Liver (tissue), 8 donors: ENCODE measurements at regions not wholly inside any gene's neighbourhood (a gene's known extent, or its start where the extent isn't known, plus 50 kb on each side); places are given as distances from the start of the nearest gene placed in this dataset.

Experiments used
- DNase-seq: peaks from one replicate; pipeline ENCODE4 v3.0.0-alpha.2; 2017; ENCODE audit warnings: low spot score
- H3K27ac ChIP-seq, 2 donors: one replicate each; pipeline ENCODE4 v1.7.0; 2013; ENCODE audit warnings: inconsistent platforms in 2 of 2, low read length in 2 of 2, control low read depth in 1 of 2, low read depth in 1 of 2, mild to moderate bottlenecking in 1 of 2
- H3K27me3 ChIP-seq, 4 donors: one replicate each; pipeline versions ENCODE4 v1.6.1 to v1.7.0; 2013; ENCODE audit warnings: low read length in 3 of 4, inconsistent platforms in 1 of 4, mild to moderate bottlenecking in 1 of 4, moderate library complexity in 1 of 4; ENCODE audit not compliant: control insufficient read depth in 4 of 4, insufficient read depth in 4 of 4
- H3K36me3 ChIP-seq, 4 donors: one replicate each; pipeline versions ENCODE4 v1.6.1 to v1.7.0; 2013; ENCODE audit warnings: low read length in 3 of 4, mild to moderate bottlenecking in 3 of 4, low read depth in 1 of 4, moderate library complexity in 1 of 4; ENCODE audit not compliant: control insufficient read depth in 4 of 4, insufficient read depth in 3 of 4
- H3K4me1 ChIP-seq, 4 donors: one replicate each; pipeline versions ENCODE4 v1.6.1 to v1.7.0; 2013; ENCODE audit warnings: low read length in 3 of 4, mild to moderate bottlenecking in 3 of 4, moderate library complexity in 1 of 4; ENCODE audit not compliant: control insufficient read depth in 4 of 4, insufficient read depth in 4 of 4
- H3K4me3 ChIP-seq, 3 donors: one replicate each; pipeline versions ENCODE4 v1.6.1 to v1.7.0; 2013; ENCODE audit warnings: low read length in 3 of 3, control low read depth in 1 of 3, low read depth in 1 of 3, mild to moderate bottlenecking in 1 of 3
- H3K9ac ChIP-seq, 2 donors: one replicate each; pipeline ENCODE4 v1.7.0; 2013; ENCODE audit warnings: low read length in 2 of 2, mild to moderate bottlenecking in 2 of 2, moderate library complexity in 2 of 2, control low read depth in 1 of 2, low read depth in 1 of 2
- H3K9me3 ChIP-seq, 4 donors: one replicate each; pipeline versions ENCODE4 v1.6.1 to v1.7.0; 2013; ENCODE audit warnings: low read length in 3 of 4; ENCODE audit not compliant: control insufficient read depth in 4 of 4
- ATF3 ChIP-seq: IDR thresholded peaks from 2 replicates; pipeline ENCODE4 v1.6.1; 2016; ENCODE audit warnings: antibody characterized with exemption
- CTCF ChIP-seq: fragments of 150-350 bp; IDR thresholded peaks from 2 replicates; pipeline ENCODE4 v1.5.1; 2017; ENCODE audit warnings: improper control_type of control experiment, low read depth, low read length; ENCODE audit not compliant: missing input control
- EGR1 ChIP-seq, 2 donors: IDR thresholded peaks; 2 replicates each; pipeline ENCODE4 v1.6.1; 2016 to 2018; ENCODE audit warnings: antibody characterized with exemption in 2 of 2, low read depth in 2 of 2
- FOXA1 ChIP-seq: IDR thresholded peaks from 2 replicates; pipeline ENCODE4 v1.6.1; 2016; ENCODE audit warnings: antibody characterized with exemption
- FOXA2 ChIP-seq: IDR thresholded peaks from 2 replicates; pipeline ENCODE4 v1.6.1; 2016; ENCODE audit warnings: antibody characterized with exemption
- GABPA ChIP-seq, 2 donors: IDR thresholded peaks in 1 of 2; conservative IDR thresholded peaks in 1 of 2; 2 replicates each; pipeline ENCODE4 v1.6.1; 2016; ENCODE audit warnings: antibody characterized with exemption in 2 of 2, mild to moderate bottlenecking in 1 of 2, moderate library complexity in 1 of 2
- HNF4A ChIP-seq, 2 donors: conservative IDR thresholded peaks; 2 replicates each; pipeline ENCODE4 v1.6.1; 2016; ENCODE audit warnings: antibody characterized with exemption in 2 of 2, mild to moderate bottlenecking in 2 of 2
- HNF4G ChIP-seq: IDR thresholded peaks from 2 replicates; pipeline ENCODE4 v1.6.1; 2016; ENCODE audit warnings: antibody characterized with exemption
- JUND ChIP-seq, 2 donors: IDR thresholded peaks; 2 replicates each; pipeline ENCODE4 v1.6.1; 2016; ENCODE audit warnings: antibody characterized with exemption in 2 of 2
- MAX ChIP-seq: IDR thresholded peaks from 2 replicates; pipeline ENCODE4 v1.6.1; 2016; ENCODE audit warnings: antibody characterized with exemption
- NR2F2 ChIP-seq: IDR thresholded peaks from 2 replicates; pipeline ENCODE4 v1.6.1; 2016; ENCODE audit warnings: antibody characterized with exemption
- RAD21 ChIP-seq, 2 donors: IDR thresholded peaks; 2 replicates each; pipeline ENCODE4 v1.6.1; 2016; ENCODE audit warnings: antibody characterized with exemption in 2 of 2, mild to moderate bottlenecking in 2 of 2
- REST ChIP-seq: IDR thresholded peaks from 2 replicates; pipeline ENCODE4 v1.6.1; 2016; ENCODE audit warnings: antibody characterized with exemption, mild to moderate bottlenecking
- RXRA ChIP-seq, 2 donors: IDR thresholded peaks; 2 replicates each; pipeline ENCODE4 v1.6.1; 2017 to 2018; ENCODE audit warnings: antibody characterized with exemption in 2 of 2, mild to moderate bottlenecking in 1 of 2
- SP1 ChIP-seq: IDR thresholded peaks from 2 replicates; pipeline ENCODE4 v1.6.1; 2018; ENCODE audit warnings: antibody characterized with exemption, mild to moderate bottlenecking
- TAF1 ChIP-seq: conservative IDR thresholded peaks from 2 replicates; pipeline ENCODE4 v1.6.1; 2016; ENCODE audit warnings: antibody characterized with exemption, mild to moderate bottlenecking
- YY1 ChIP-seq: IDR thresholded peaks from 2 replicates; pipeline ENCODE4 v1.6.1; 2016; ENCODE audit warnings: antibody characterized with exemption, mild to moderate bottlenecking
- ZBTB33 ChIP-seq: IDR thresholded peaks from 2 replicates; pipeline ENCODE4 v1.6.1; 2016; ENCODE audit warnings: antibody characterized with exemption
- WGBS: extraction: QIAGEN DNeasy Blood & Tissue Kit; methylation state at CpG from one replicate; pipeline ENCODE4 v1.1.7; 2013; 5-methylcytosine and 5-hydroxymethylcytosine counted together
- donor health status: healthy.
- donor health status: healthy.
- donor health status: healthy.
- donor health status: healthy.
- donor health status: healthy.

- Histone ChIP-seq H3K4me3 (no peak overlapping the region), H3K27ac (no peak overlapping the region), H3K9ac (no peak overlapping the region), H3K9me3 (no peaks in the 10 kb centered on the region), H3K36me3 (no peaks in the 10 kb centered on the region), H3K4me1 (no peaks in the 10 kb centered on the region), H3K27me3 (no peaks in the 10 kb centered on the region)
- WGBS: 85% methylated on average over 7 of the region's 7 CpGs
- no peak for DNase-seq
- TF ChIP-seq NR2F2: no peak
- no peak for TF ChIP-seq HNF4A (conservative IDR thresholded peaks at IDR 0.05)
- no peak for TF ChIP-seq MAX
- no peak for TF ChIP-seq JUND (IDR thresholded peaks at IDR 0.05)
- no peak for TF ChIP-seq FOXA2
- no peak for TF ChIP-seq GABPA (IDR thresholded peaks at IDR 0.05 in 1 of 2, conservative IDR thresholded peaks at IDR 0.05 in 1 of 2)
- TF ChIP-seq ATF3: no peak
- no peak for TF ChIP-seq RAD21 (IDR thresholded peaks at IDR 0.05)
- no peak for TF ChIP-seq EGR1 (IDR thresholded peaks at IDR 0.05; ENCODE audit: low read depth in 2 of 2)
- TF ChIP-seq REST: no peak
- no peak for TF ChIP-seq CTCF
- TF ChIP-seq TAF1: no peak
- no peak for TF ChIP-seq RXRA (IDR thresholded peaks at IDR 0.05)
- no peak for TF ChIP-seq YY1
- TF ChIP-seq HNF4G: no peak
- TF ChIP-seq FOXA1: no peak
- no peak for TF ChIP-seq SP1
- no peak for TF ChIP-seq ZBTB33
Observed at GRCh38 chr10:36489181-36489580, 636.2 kb upstream of the ANKRD30A start.

GRCh38 chr10:36488579-36488978 is 636.8 kb upstream of the ANKRD30A start:
- H3K4me1 ChIP-seq: no peaks in the 10 kb centered on the region
- H3K27me3 ChIP-seq: no peaks in the 10 kb centered on the region
- no peaks in the 10 kb centered on the region for H3K36me3 ChIP-seq
- 84% methylated on average over 4 of the region's 4 CpGs for WGBS
- no peak overlapping the region for H3K4me3 ChIP-seq
- H3K9me3 ChIP-seq: no peaks in the 10 kb centered on the region
- DNase-seq: no peak
- H3K9ac ChIP-seq: no peak overlapping the region
- no peak overlapping the region for H3K27ac ChIP-seq
- TF ChIP-seq TAF1 (no peak), RAD21 (IDR thresholded peaks at IDR 0.05) (no peak), JUND (IDR thresholded peaks at IDR 0.05) (no peak), FOXA2 (no peak), ATF3 (no peak), YY1 (no peak), EGR1 (IDR thresholded peaks at IDR 0.05; ENCODE audit: low read depth in 2 of 2) (no peak), HNF4G (no peak), GABPA (IDR thresholded peaks at IDR 0.05 in 1 of 2, conservative IDR thresholded peaks at IDR 0.05 in 1 of 2) (no peak), FOXA1 (no peak), ZBTB33 (no peak), RXRA (IDR thresholded peaks at IDR 0.05) (no peak), HNF4A (conservative IDR thresholded peaks at IDR 0.05) (no peak), NR2F2 (no peak), MAX (no peak)
